Glutamatergic neuron (in vitro differentiated cells): ENCODE measurements at regions not wholly inside any gene's neighbourhood (a gene's known extent, or its start where the extent isn't known, plus 50 kb on each side); places are given as distances from the start of the nearest gene placed in this dataset.
A peak's percentile ranks its signal among the peaks of the same experiment; 100 is the strongest.

Source experiments
- DNase-seq: peaks from one replicate; pipeline ENCODE4 v3.0.0; 2022
- H3K27ac Mint-ChIP-seq: one replicate; pipeline ENCODE4 v1.8.0; 2020; ENCODE audit warnings: mild to moderate bottlenecking, mixed read lengths, inconsistent platforms; ENCODE audit not compliant: unreplicated experiment
- H3K27me3 Mint-ChIP-seq: one replicate; pipeline ENCODE4 v1.8.0; 2020; ENCODE audit warnings: mild to moderate bottlenecking, moderate library complexity, mixed read lengths, inconsistent platforms; ENCODE audit not compliant: unreplicated experiment
- H3K36me3 Mint-ChIP-seq: one replicate; pipeline ENCODE4 v1.8.0; 2020; ENCODE audit warnings: mild to moderate bottlenecking, mixed read lengths, inconsistent platforms; ENCODE audit not compliant: unreplicated experiment
- H3K4me1 Mint-ChIP-seq: one replicate; pipeline ENCODE4 v1.8.0; 2020; ENCODE audit warnings: mild to moderate bottlenecking, low read depth, mixed read lengths, inconsistent platforms; ENCODE audit not compliant: unreplicated experiment
- H3K4me3 Mint-ChIP-seq: one replicate; pipeline ENCODE4 v1.8.0; 2020; ENCODE audit warnings: mild to moderate bottlenecking, mixed read lengths, inconsistent platforms; ENCODE audit not compliant: unreplicated experiment
- H3K9me3 Mint-ChIP-seq: one replicate; pipeline ENCODE4 v1.8.0; 2020; ENCODE audit warnings: mild to moderate bottlenecking, moderate library complexity, mixed read lengths, inconsistent platforms; ENCODE audit not compliant: unreplicated experiment
- TF ChIP-seq, protein P1 (sequence below): fragments of 200-600 bp; sonication (generic); IDR thresholded peaks from one replicate; pipeline ENCODE4 v1.5.0; 2021; ENCODE audit not compliant: partially characterized antibody, unreplicated experiment

DNA sequence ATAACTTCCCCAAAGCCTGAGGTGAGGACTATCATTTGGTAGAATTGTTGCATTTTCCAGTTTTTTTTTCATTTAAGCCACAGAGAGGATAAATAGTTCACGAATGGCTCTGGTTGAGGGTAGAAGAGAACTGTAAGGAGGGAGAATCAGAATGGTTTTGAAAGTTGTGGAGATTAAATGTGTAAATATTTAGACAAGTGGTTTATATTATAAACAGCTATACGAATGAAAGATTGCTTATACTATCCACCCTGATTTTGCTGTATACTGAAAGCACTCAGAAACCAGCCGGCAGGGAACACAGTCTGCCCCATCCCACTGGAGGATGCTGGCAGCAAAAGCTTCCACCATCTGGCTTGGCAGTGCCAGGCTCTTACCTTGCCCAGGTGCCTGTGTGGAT lies 341.1 kb downstream of the RAPGEF2 start:
- TF ChIP-seq, protein P1, sequence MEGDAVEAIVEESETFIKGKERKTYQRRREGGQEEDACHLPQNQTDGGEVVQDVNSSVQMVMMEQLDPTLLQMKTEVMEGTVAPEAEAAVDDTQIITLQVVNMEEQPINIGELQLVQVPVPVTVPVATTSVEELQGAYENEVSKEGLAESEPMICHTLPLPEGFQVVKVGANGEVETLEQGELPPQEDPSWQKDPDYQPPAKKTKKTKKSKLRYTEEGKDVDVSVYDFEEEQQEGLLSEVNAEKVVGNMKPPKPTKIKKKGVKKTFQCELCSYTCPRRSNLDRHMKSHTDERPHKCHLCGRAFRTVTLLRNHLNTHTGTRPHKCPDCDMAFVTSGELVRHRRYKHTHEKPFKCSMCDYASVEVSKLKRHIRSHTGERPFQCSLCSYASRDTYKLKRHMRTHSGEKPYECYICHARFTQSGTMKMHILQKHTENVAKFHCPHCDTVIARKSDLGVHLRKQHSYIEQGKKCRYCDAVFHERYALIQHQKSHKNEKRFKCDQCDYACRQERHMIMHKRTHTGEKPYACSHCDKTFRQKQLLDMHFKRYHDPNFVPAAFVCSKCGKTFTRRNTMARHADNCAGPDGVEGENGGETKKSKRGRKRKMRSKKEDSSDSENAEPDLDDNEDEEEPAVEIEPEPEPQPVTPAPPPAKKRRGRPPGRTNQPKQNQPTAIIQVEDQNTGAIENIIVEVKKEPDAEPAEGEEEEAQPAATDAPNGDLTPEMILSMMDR, result no peak
- H3K27ac Mint-ChIP-seq, result no peak overlapping the region
- H3K27me3 Mint-ChIP-seq, result no peaks in the 10 kb centered on the region
- no peaks in the 10 kb centered on the region for H3K36me3 Mint-ChIP-seq
- H3K9me3 Mint-ChIP-seq, result no peaks in the 10 kb centered on the region
- no peak for DNase-seq
- no peak overlapping the region for H3K4me3 Mint-ChIP-seq
- H3K4me1 Mint-ChIP-seq, result no peaks in the 10 kb centered on the region

- H3K27ac Mint-ChIP-seq, result no peak overlapping the region
- no peaks in the 10 kb centered on the region for H3K36me3 Mint-ChIP-seq
- no peaks in the 10 kb centered on the region for H3K27me3 Mint-ChIP-seq
Measured at GRCh38 chr4:159444678-159445077, 341.8 kb downstream of the RAPGEF2 start.

GRCh38 chr4:159445692-159446091 lies 342.8 kb downstream of the RAPGEF2 start:
- no peaks in the 10 kb centered on the region for H3K4me1 Mint-ChIP-seq
- no peaks in the 10 kb centered on the region for H3K9me3 Mint-ChIP-seq
- TF ChIP-seq, protein P1, result no peak
- no peaks in the 10 kb centered on the region for H3K27me3 Mint-ChIP-seq
- no peak overlapping the region for H3K27ac Mint-ChIP-seq
- no peak overlapping the region for H3K4me3 Mint-ChIP-seq
- no peak for DNase-seq
- no peaks in the 10 kb centered on the region for H3K36me3 Mint-ChIP-seq

More at GRCh38 chr4:159444678-159445077, 341.8 kb downstream of the RAPGEF2 start:
- DNase-seq, result no peak
- TF ChIP-seq, protein P1, result no peak
- no peak overlapping the region for H3K4me3 Mint-ChIP-seq
- H3K9me3 Mint-ChIP-seq, result no peaks in the 10 kb centered on the region
- no peaks in the 10 kb centered on the region for H3K4me1 Mint-ChIP-seq

- peaks cover under 1% of the 10 kb centered on the region for H3K27me3 Mint-ChIP-seq
- DNase-seq, result peak; percentile 49
- TF ChIP-seq, protein P1, result peak; percentile 73
- no peaks in the 10 kb centered on the region for H3K9me3 Mint-ChIP-seq
- no peak overlapping the region for H3K27ac Mint-ChIP-seq
- no peaks in the 10 kb centered on the region for H3K36me3 Mint-ChIP-seq
- H3K4me1 Mint-ChIP-seq, result no peaks in the 10 kb centered on the region
- no peak overlapping the region for H3K4me3 Mint-ChIP-seq
Measured at GRCh38 chr4:159446266-159446976, 343.5 kb downstream of the RAPGEF2 start.

- TF ChIP-seq, protein P1, result no peak
- Mint-ChIP-seq H3K4me3 (no peak overlapping the region), H3K9me3 (peaks cover 2% of the 10 kb centered on the region), H3K27me3 (peaks cover 2% of the 10 kb centered on the region), H3K36me3 (no peaks in the 10 kb centered on the region), H3K4me1 (no peaks in the 10 kb centered on the region), H3K27ac (no peak overlapping the region)
- no peak for DNase-seq
Measured at GRCh38 chr4:159447296-159447695, 344.4 kb downstream of the RAPGEF2 start.
